GM23338 (cell line): ENCODE measurements at regions not wholly inside any gene's neighbourhood (a gene's known extent, or its start where the extent isn't known, plus 50 kb on each side); places are given as distances from the start of the nearest gene placed in this dataset.

Experiments
- POLR2AphosphoS5 ChIP-seq: IDR thresholded peaks from 2 replicates; pipeline ENCODE4 v1.6.1; 2016; ENCODE audit warnings: antibody characterized with exemption, low read depth
- REST ChIP-seq: IDR thresholded peaks from one replicate; pipeline ENCODE4 v1.6.1; 2018; ENCODE audit warnings: antibody characterized with exemption; ENCODE audit not compliant: unreplicated experiment

- TF ChIP-seq REST (no peak), POLR2AphosphoS5 (no peak)
Measured at GRCh38 chr14:97995531-97995930, 1198.3 kb downstream of the VRK1 start.
